ENCODE measurements at regions not wholly inside any gene's neighbourhood (a gene's known extent, or its start where the extent isn't known, plus 50 kb on each side); places are given as distances from the start of the nearest gene placed in this dataset.

DNA sequence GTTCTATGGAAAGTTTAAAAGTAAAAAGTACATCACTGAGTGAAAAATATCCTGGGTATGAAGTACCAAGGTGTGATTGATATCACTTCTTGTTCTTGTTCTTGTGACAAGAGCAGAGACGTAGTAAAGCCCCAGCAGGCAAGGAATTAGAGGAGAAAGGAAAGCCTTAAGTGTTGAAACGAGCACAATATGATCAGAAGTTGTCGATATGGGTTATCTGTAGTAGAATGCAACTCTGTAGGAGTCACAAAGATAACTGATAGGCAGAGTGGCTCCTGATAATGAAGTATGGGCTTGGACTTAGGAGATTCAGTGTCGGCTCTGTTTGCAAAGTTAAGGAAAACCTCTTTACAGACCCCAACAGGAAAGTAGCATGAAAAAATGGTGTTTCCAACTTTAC, 1179.1 kb downstream of the DTWD2 start:
- no peak for TF ChIP-seq EP300 (IDR thresholded peaks at IDR 0.05)
- TF ChIP-seq CTCF (IDR thresholded peaks at IDR 0.05): no peak
- TF ChIP-seq POLR2A (IDR thresholded peaks at IDR 0.05): no peak
- no peak for TF ChIP-seq POLR2AphosphoS5 (IDR thresholded peaks at IDR 0.05)
